ENCODE measurements at regions not wholly inside any gene's neighbourhood (a gene's known extent, or its start where the extent isn't known, plus 50 kb on each side); places are given as distances from the start of the nearest gene placed in this dataset.

DNA sequence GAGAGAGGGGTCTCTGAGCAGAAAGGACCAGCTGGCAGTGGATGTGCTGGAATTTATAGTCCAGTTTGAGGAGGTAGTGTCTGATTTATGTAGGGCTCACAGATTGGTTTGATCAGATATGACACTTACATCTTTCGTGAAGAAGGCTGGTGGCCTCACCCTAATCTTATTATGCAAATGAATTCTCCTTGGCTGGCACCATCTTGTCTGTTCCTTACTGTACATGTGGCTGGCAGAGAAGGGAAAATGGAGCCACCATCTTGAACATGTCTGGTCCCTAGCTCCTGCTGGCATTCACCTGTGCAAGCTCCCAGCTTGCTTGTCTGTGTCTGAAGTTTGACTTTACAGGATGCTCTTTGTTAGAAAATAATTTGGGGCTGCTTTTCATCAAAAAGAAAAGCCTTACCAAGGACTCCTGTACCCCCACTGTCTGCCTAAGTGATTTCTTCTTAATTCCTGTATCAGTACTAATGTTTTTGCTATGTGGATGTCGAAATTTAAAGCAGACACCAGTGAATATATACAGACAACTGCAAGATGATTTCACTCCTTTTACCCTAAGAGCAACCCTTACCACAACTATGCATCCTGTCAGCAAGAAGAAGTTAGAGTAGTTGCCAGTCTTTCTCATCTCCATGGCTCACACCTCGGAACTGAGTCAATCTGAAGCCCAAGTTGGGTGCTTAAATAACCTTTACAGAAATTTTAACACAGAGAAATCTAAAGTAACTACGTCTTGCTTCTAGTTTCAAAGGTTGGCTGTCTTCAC, 322.0 kb upstream of the SEMA3D start:
- WGBS (ENCODE audit: insufficient coverage, low coverage, missing lambda C conversion rate), result 2% methylated on average over 4 of the region's 4 CpGs
- no peak overlapping the region for H3K4me2 ChIP-seq (ENCODE audit: insufficient read depth, low read length)
- 0 out of 2 replicates have a peak, but pooled peaks cover 2% of the 10 kb centered on the region for H3K9me3 ChIP-seq (replicated peaks; ENCODE audit: control insufficient read depth, insufficient read depth, low read depth, low read length)
- no peaks in the 10 kb centered on the region for H3K27me3 ChIP-seq (ENCODE audit: control insufficient read depth in 2 of 2, insufficient read depth in 2 of 2, low read length in 2 of 2)
- H3K9me1 ChIP-seq (ENCODE audit: control insufficient read depth, insufficient read depth, low read length), result no peaks in the 10 kb centered on the region
- H3K4me1 ChIP-seq (replicated peaks in 1 of 2; ENCODE audit: control insufficient read depth in 2 of 2, insufficient read depth in 2 of 2, low read length in 2 of 2), result no peaks in the 10 kb centered on the region
- BruUV-seq (replicated peaks), result no TSS peak
- H3K79me2 ChIP-seq (ENCODE audit: control insufficient read depth, insufficient read depth, low read length), result no peaks in the 10 kb centered on the region
- ChIA-PET POLR2A (no interaction called here), CTCF (ENCODE audit: low intra/inter-chr PET ratio) (no interaction called here)
- in situ Hi-C loops (cut with MboI), result no loop called here
- H2AFZ ChIP-seq (ENCODE audit: low read depth, low read length), result no peak overlapping the region
- intact Hi-C loops (cut with micrococcal nuclease), result loop anchor here (10.0 kb wide), 1 partner anchor 64 kb away; no protein-coding TSS in a partner anchor
- H3K4me3 ChIP-seq, result no peak overlapping the region
- no peaks in the 10 kb centered on the region; the same call in 2 of the 3 replicates for H3K36me3 ChIP-seq (ENCODE audit: control insufficient read depth, insufficient read depth, low read length)
- TF ChIP-seq, protein P1, sequence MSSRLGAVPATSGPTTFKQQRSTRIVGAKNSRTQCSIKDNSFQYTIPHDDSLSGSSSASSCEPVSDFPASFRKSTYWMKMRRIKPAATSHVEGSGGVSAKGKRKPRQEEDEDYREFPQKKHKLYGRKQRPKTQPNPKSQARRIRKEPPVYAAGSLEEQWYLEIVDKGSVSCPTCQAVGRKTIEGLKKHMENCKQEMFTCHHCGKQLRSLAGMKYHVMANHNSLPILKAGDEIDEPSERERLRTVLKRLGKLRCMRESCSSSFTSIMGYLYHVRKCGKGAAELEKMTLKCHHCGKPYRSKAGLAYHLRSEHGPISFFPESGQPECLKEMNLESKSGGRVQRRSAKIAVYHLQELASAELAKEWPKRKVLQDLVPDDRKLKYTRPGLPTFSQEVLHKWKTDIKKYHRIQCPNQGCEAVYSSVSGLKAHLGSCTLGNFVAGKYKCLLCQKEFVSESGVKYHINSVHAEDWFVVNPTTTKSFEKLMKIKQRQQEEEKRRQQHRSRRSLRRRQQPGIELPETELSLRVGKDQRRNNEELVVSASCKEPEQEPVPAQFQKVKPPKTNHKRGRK (tag; IDR thresholded peaks at IDR 0.05), result no peak
- TF ChIP-seq BRD9 (IDR thresholded peaks at IDR 0.05; ENCODE audit: low read depth, partially characterized antibody) (no peak), FOXA1 (IDR thresholded peaks at IDR 0.05; ENCODE audit: borderline replicate concordance) (no peak), NONO (IDR thresholded peaks at IDR 0.05; ENCODE audit: low read depth in 2 of 2, low read length in 1 of 2) (no peak), GTF2F1 (IDR thresholded peaks at IDR 0.05; ENCODE audit: low read depth, low read length) (no peak), ELF1 (tag; IDR thresholded peaks at IDR 0.05) (no peak), ZNF24 (IDR thresholded peaks at IDR 0.05) (no peak), PHB (CRISPR knock-in tag; IDR thresholded peaks at IDR 0.05) (no peak), ETV5 (CRISPR knock-in tag; IDR thresholded peaks at IDR 0.05; ENCODE audit: low read depth) (no peak), NCOA4 (IDR thresholded peaks at IDR 0.05; ENCODE audit: partially characterized antibody) (no peak)
- TF ChIP-seq, protein P2, sequence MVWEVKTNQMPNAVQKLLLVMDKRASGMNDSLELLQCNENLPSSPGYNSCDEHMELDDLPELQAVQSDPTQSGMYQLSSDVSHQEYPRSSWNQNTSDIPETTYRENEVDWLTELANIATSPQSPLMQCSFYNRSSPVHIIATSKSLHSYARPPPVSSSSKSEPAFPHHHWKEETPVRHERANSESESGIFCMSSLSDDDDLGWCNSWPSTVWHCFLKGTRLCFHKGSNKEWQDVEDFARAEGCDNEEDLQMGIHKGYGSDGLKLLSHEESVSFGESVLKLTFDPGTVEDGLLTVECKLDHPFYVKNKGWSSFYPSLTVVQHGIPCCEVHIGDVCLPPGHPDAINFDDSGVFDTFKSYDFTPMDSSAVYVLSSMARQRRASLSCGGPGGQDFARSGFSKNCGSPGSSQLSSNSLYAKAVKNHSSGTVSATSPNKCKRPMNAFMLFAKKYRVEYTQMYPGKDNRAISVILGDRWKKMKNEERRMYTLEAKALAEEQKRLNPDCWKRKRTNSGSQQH (CRISPR knock-in tag; IDR thresholded peaks at IDR 0.05), result no peak
- TF ChIP-seq, protein P3, sequence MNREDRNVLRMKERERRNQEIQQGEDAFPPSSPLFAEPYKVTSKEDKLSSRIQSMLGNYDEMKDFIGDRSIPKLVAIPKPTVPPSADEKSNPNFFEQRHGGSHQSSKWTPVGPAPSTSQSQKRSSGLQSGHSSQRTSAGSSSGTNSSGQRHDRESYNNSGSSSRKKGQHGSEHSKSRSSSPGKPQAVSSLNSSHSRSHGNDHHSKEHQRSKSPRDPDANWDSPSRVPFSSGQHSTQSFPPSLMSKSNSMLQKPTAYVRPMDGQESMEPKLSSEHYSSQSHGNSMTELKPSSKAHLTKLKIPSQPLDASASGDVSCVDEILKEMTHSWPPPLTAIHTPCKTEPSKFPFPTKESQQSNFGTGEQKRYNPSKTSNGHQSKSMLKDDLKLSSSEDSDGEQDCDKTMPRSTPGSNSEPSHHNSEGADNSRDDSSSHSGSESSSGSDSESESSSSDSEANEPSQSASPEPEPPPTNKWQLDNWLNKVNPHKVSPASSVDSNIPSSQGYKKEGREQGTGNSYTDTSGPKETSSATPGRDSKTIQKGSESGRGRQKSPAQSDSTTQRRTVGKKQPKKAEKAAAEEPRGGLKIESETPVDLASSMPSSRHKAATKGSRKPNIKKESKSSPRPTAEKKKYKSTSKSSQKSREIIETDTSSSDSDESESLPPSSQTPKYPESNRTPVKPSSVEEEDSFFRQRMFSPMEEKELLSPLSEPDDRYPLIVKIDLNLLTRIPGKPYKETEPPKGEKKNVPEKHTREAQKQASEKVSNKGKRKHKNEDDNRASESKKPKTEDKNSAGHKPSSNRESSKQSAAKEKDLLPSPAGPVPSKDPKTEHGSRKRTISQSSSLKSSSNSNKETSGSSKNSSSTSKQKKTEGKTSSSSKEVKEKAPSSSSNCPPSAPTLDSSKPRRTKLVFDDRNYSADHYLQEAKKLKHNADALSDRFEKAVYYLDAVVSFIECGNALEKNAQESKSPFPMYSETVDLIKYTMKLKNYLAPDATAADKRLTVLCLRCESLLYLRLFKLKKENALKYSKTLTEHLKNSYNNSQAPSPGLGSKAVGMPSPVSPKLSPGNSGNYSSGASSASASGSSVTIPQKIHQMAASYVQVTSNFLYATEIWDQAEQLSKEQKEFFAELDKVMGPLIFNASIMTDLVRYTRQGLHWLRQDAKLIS (CRISPR knock-in tag; IDR thresholded peaks at IDR 0.05), result no peak
- no peak overlapping the region for H3K9ac ChIP-seq (ENCODE audit: insufficient read depth in 1 of 2, low read depth in 2 of 2, low read length in 2 of 2)
- FAIRE-seq (no peak), ATAC-seq (no peak), DNase-seq (ENCODE audit: extremely low read depth in 1 of 4, low spot score in 3 of 4) (no peak)
- H3K27ac ChIP-seq (ENCODE audit: extremely low read depth, low read depth, low read length), result no peak overlapping the region
- no peaks in the 10 kb centered on the region for H4K20me1 ChIP-seq (replicated peaks; ENCODE audit: control insufficient read depth, insufficient read depth, low read length)

Measured in K562 (cell line).